Breast epithelium (tissue), 4 donors: ENCODE measurements at regions not wholly inside any gene's neighbourhood (a gene's known extent, or its start where the extent isn't known, plus 50 kb on each side); places are given as distances from the start of the nearest gene placed in this dataset.

ENCODE experiments used
- DNase-seq, 2 donors: peaks; one replicate each; pipeline ENCODE4 v3.0.0-alpha.2; 2019; ENCODE audit warnings: low spot score in 2 of 2
- H3K27ac ChIP-seq, 2 donors: fragments of 200-600 bp; sonication (generic) in 1 of 2; one replicate each; pipeline ENCODE4 v1.5.1; 2016 to 2019; ENCODE audit warnings: mild to moderate bottlenecking in 1 of 2
- H3K27me3 ChIP-seq, 2 donors: fragments of 200-600 bp; sonication (generic) in 1 of 2; one replicate each; pipeline versions ENCODE4 v1.5.1 to v1.6.0; 2017 to 2019; ENCODE audit warnings: control low read depth in 1 of 2, mild to moderate bottlenecking in 1 of 2
- H3K36me3 ChIP-seq: fragments of 200-600 bp; one replicate; pipeline ENCODE4 v1.5.1; 2019
- H3K4me1 ChIP-seq, 2 donors: fragments of 200-600 bp; sonication (generic); one replicate each; pipeline ENCODE4 v1.5.1; 2016 to 2019; ENCODE audit warnings: control low read depth in 1 of 2
- H3K4me3 ChIP-seq, 3 donors: fragments of 200-600 bp; sonication (generic); 1 replicate in 2 of 3; 2 replicates in 1 of 3; pipeline ENCODE4 v1.5.1; 2016 to 2019; ENCODE audit warnings: mild to moderate bottlenecking in 3 of 3, moderate library complexity in 2 of 3
- H3K9me3 ChIP-seq, 2 donors: fragments of 200-600 bp; sonication (generic) in 1 of 2; one replicate each; pipeline ENCODE4 v1.5.1; 2016 to 2019; ENCODE audit warnings: control low read depth in 1 of 2
- POLR2A ChIP-seq: fragments of 450-650 bp; IDR thresholded peaks from one replicate; pipeline ENCODE4 v1.6.1; 2016; ENCODE audit warnings: antibody characterized with exemption, mild to moderate bottlenecking, moderate library complexity
- POLR2AphosphoS5 ChIP-seq, 3 donors: sonication (generic); formaldehyde crosslinking; IDR thresholded peaks; one replicate each; pipeline ENCODE4 v1.6.1; 2017; ENCODE audit warnings: antibody characterized with exemption in 3 of 3
- intact Hi-C: fragments of 100-400 bp; cut with DNase I; formaldehyde crosslinking; loops from one replicate; pipeline ENCODE4 v1.15.1; 2023; ENCODE audit warnings: low total_unique reads
- TF ChIP-seq, protein P1 (sequence below), 3 donors: fragments of 450-650 bp; IDR thresholded peaks; one replicate each; pipeline ENCODE4 v1.5.1; 2016 to 2017; ENCODE audit warnings: antibody characterized with exemption in 3 of 3, mild to moderate bottlenecking in 3 of 3, moderate library complexity in 3 of 3

DNA sequence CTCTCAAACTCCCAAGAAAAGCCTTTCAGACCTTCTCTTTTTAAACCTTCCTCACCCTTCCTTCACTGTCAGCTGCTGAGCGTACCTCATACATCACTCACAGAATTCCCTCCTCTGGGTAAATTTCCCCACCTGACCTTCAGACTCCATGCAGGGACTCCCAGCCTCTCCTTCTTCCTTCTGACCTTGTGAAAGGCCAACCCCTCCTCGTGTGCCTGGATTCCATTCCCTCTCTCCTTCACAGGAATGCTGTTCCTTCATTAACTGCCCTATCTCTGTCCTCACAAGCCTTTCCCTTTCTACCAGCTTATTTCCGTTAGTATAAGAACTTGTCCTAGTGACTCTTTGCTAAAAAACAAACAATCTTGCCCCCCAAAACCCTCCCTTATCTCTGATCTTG, 69.7 kb upstream of the MME start:
- Histone ChIP-seq H3K9me3 (no peaks in the 10 kb centered on the region), H3K27me3 (no peaks in the 10 kb centered on the region)

DNA sequence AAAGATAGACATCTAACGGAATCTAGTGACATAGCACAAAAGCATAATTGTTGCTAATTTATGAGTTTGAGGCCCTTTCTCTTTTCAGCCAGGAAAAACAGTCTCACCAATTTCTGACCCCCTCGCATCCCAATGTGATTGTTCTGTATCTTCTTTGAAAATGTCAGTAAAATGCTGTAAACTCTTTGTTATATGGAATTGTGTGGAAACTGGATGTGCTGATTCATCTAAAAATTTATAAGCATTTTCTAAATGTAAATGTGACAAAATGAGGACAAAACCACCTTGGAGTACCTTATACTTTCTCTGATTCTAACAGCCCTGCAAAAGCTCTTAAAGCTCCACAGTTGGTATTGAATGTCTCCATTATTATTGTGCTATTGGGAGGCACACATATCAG, 70.9 kb upstream of the MME start:
- H3K4me3 ChIP-seq = no peak overlapping the region
- TF ChIP-seq POLR2A = no peak
- no peak for TF ChIP-seq POLR2AphosphoS5 (IDR thresholded peaks at IDR 0.05)
- TF ChIP-seq, protein P1, sequence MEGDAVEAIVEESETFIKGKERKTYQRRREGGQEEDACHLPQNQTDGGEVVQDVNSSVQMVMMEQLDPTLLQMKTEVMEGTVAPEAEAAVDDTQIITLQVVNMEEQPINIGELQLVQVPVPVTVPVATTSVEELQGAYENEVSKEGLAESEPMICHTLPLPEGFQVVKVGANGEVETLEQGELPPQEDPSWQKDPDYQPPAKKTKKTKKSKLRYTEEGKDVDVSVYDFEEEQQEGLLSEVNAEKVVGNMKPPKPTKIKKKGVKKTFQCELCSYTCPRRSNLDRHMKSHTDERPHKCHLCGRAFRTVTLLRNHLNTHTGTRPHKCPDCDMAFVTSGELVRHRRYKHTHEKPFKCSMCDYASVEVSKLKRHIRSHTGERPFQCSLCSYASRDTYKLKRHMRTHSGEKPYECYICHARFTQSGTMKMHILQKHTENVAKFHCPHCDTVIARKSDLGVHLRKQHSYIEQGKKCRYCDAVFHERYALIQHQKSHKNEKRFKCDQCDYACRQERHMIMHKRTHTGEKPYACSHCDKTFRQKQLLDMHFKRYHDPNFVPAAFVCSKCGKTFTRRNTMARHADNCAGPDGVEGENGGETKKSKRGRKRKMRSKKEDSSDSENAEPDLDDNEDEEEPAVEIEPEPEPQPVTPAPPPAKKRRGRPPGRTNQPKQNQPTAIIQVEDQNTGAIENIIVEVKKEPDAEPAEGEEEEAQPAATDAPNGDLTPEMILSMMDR (IDR thresholded peaks at IDR 0.05) = no peak
- no peak overlapping the region for H3K27ac ChIP-seq
- no peaks in the 10 kb centered on the region for H3K36me3 ChIP-seq
- no peak for DNase-seq
- no peaks in the 10 kb centered on the region for H3K4me1 ChIP-seq
- H3K27me3 ChIP-seq = no peaks in the 10 kb centered on the region
- no peaks in the 10 kb centered on the region for H3K9me3 ChIP-seq
- intact Hi-C loops = no loop called here

More for the DNA sequence above, 69.7 kb upstream of the MME start:
- Histone ChIP-seq H3K36me3 (no peaks in the 10 kb centered on the region), H3K27ac (no peak overlapping the region), H3K4me3 (no peak overlapping the region), H3K4me1 (no peaks in the 10 kb centered on the region)
- no peak for DNase-seq
- TF ChIP-seq POLR2AphosphoS5 (IDR thresholded peaks at IDR 0.05) (no peak), POLR2A (no peak)
- TF ChIP-seq, protein P1 (IDR thresholded peaks at IDR 0.05) = no peak
- intact Hi-C loops = no loop called here

DNA sequence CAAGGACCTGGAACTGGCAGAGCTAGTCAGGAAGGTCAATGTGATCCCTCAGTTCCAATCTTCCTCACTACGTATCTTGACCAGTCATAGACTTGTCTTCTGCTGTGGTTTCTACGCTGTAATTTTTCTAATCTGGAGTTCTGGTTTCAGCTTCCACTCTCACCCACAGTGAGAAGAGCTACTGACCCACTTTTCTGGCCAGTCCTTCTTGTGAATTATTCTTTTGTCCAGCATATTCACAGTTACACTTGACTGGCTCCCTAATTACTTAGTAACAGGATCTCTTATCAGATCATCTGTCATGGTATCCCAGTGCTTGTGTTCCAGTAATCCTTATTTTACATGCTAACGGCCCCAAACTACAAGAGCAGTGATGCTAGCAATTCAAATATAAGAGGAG, 72.4 kb upstream of the MME start:
- TF ChIP-seq, protein P1 (IDR thresholded peaks at IDR 0.05) = no peak
- TF ChIP-seq POLR2AphosphoS5 (IDR thresholded peaks at IDR 0.05) (no peak), POLR2A (no peak)
- H3K9me3 ChIP-seq = no peaks in the 10 kb centered on the region

DNA sequence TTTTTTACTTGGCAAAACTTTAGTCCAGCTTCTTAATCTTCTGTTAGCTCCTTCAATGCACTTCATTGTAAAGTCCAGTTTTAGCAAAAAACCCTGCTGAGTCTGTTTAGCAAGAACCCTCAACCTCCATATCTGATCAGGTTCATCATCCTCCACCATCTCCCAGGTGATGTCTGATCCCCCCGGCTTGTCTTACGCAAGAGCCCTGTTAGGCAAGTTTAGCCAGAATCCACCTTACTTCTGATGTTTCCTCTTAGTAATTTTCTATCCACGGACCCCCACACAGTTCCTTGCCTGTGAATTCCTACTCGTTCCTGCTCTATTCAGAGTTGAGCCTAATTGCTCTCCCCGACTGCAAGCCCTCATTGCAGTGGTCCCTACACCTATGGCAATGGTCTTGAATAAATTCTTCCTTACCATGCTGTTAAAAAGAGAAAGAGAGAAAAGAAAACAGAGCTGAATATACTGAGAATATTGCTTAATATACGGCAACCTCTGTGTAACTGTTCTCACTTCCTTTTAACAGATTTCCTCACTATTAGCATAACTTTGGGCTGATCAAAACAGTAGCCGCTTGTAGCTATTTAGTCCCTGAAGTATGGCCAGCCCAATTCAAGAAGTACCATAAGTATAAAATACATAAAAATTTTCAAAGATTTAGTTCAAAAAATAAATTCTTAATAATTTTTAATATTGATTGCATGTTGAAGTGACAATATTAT, 78.7 kb upstream of the MME start:
- Histone ChIP-seq H3K4me1 (no peaks in the 10 kb centered on the region), H3K27me3 (no peaks in the 10 kb centered on the region), H3K4me3 (no peak overlapping the region), H3K9me3 (no peaks in the 10 kb centered on the region), H3K27ac (no peak overlapping the region), H3K36me3 (no peaks in the 10 kb centered on the region)
- no peak for DNase-seq
- TF ChIP-seq POLR2AphosphoS5 (IDR thresholded peaks at IDR 0.05) (no peak), POLR2A (no peak)
- TF ChIP-seq, protein P1 (IDR thresholded peaks at IDR 0.05) = no peak
- intact Hi-C loops = no loop called here

More for the DNA sequence above, 72.4 kb upstream of the MME start:
- Histone ChIP-seq H3K27me3 (no peaks in the 10 kb centered on the region), H3K27ac (no peak overlapping the region), H3K4me3 (no peak overlapping the region), H3K4me1 (no peaks in the 10 kb centered on the region), H3K36me3 (no peaks in the 10 kb centered on the region)
- DNase-seq = no peak
- intact Hi-C loops = no loop called here

DNA sequence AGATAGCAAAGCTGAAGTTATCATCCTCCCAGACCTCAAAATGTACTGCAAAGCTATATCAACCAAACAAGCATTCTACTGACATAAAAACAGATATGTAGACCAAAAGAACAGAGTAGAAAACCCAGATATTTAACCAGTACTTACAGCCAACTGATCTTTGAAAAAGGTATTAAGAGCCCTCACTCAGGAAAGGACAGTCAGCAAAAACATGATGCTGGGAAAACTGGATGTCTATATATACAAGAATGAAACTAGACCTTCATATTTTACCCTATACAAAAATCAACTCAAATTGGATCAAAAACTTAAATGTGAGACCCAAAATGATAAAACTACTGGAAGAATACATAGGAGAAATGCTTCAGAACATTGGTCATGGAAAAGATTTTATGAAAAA, 87.5 kb upstream of the MME start:
- no peak for TF ChIP-seq POLR2A
- TF ChIP-seq, protein P1 (IDR thresholded peaks at IDR 0.05) = no peak
- no peak for TF ChIP-seq POLR2AphosphoS5 (IDR thresholded peaks at IDR 0.05)
- no peak overlapping the region for H3K27ac ChIP-seq
- no peaks in the 10 kb centered on the region for H3K27me3 ChIP-seq
- no peaks in the 10 kb centered on the region for H3K9me3 ChIP-seq
- DNase-seq = no peak
- H3K4me1 ChIP-seq = no peaks in the 10 kb centered on the region
- no peak overlapping the region for H3K4me3 ChIP-seq
- no peaks in the 10 kb centered on the region for H3K36me3 ChIP-seq
- intact Hi-C loops = no loop called here
